HS-27A (cell line): ENCODE measurements at regions not wholly inside any gene's neighbourhood (a gene's known extent, or its start where the extent isn't known, plus 50 kb on each side); places are given as distances from the start of the nearest gene placed in this dataset.
"Not testable (repeated sequence)": the region's sequence is repeated elsewhere in the genome, so short reads cannot be mapped to it uniquely, and the experiment has no call there.

Experiments
- DNase-seq: peaks from one replicate; pipeline ENCODE4 v3.0.0-alpha.2; 2012; ENCODE audit warnings: low read depth, missing footprints

DNA sequence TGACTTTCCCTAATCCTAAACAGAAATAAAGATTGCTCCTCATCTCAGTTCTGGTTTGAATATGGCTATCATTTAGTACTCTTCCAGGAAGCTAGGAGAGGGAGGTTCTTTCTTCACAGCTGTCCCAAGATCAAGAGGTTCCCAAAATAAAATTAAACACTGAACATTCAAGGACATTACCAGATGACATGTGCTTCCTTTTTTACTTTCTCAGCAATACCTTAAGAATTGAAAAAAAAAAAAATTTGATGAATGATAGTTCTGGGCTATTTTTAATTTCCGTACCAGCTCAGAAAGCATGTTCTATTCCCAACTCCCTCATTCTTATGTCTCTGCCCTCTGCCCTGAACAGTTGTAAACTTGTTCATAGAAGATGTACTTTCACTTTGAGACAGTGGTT is 61.7 kb upstream of the MYL1 start:
- DNase-seq = no peak

DNA sequence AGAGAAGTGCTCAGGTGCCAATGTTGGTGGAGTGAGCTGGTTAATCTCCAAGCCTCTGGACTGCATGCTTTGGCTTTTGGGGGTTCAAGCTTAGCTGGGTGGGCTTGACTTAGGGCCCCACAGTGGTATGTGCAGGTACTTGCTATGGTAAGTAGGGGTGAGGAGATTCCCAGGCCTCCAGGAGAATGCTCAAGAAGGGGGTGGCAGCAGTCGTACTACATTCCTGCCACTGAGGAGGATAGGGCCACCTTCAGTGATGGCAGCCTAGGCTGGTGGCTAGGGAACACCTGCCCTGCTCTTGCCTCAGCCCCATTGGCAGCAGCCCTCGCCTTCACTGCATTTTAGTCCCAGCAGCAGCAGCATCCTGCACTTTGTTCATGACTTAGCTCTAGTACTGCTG is 55.6 kb upstream of the MYL1 start:
- no peak for DNase-seq

GRCh38 chr2:210366675-210367080 is 51.7 kb upstream of the MYL1 start:
- DNase-seq = peak; percentile 31

- not testable (repeated sequence) for DNase-seq
Observed at GRCh38 chr2:210365475-210365874, 50.5 kb upstream of the MYL1 start.
